ENCODE measurements at regions not wholly inside any gene's neighbourhood (a gene's known extent, or its start where the extent isn't known, plus 50 kb on each side); places are given as distances from the start of the nearest gene placed in this dataset.

- intact Hi-C loops (cut with micrococcal nuclease), result no loop called here
- peaks cover 17% of the 10 kb centered on the region for H3K4me1 Mint-ChIP-seq (ENCODE audit: low read depth)
- H3K36me3 Mint-ChIP-seq (ENCODE audit: low read depth), result no peaks in the 10 kb centered on the region
- H3K27ac Mint-ChIP-seq, result no peak overlapping the region
- H3K4me3 Mint-ChIP-seq, result peak overlapping the region; percentile 64
- H3K27me3 Mint-ChIP-seq, result peaks cover 63% of the 10 kb centered on the region
- H3K9me3 Mint-ChIP-seq, result no peaks in the 10 kb centered on the region
Observed at GRCh38 chr12:30823156-30823699, 68.5 kb upstream of the CAPRIN2 start.

- H3K27me3 Mint-ChIP-seq, result peaks cover 63% of the 10 kb centered on the region
- no peaks in the 10 kb centered on the region for H3K9me3 Mint-ChIP-seq
- H3K4me3 Mint-ChIP-seq, result peak overlapping the region; percentile 64
- intact Hi-C loops (cut with micrococcal nuclease), result no loop called here
- peaks cover 17% of the 10 kb centered on the region for H3K4me1 Mint-ChIP-seq (ENCODE audit: low read depth)
- no peak overlapping the region for H3K27ac Mint-ChIP-seq
- no peaks in the 10 kb centered on the region for H3K36me3 Mint-ChIP-seq (ENCODE audit: low read depth)
Observed at GRCh38 chr12:30822385-30823155, 67.8 kb upstream of the CAPRIN2 start.

GRCh38 chr12:30820406-30820946 is 65.7 kb upstream of the CAPRIN2 start:
- H3K36me3 Mint-ChIP-seq (ENCODE audit: low read depth), result no peaks in the 10 kb centered on the region
- peaks cover 17% of the 10 kb centered on the region for H3K4me1 Mint-ChIP-seq (ENCODE audit: low read depth)
- H3K4me3 Mint-ChIP-seq, result no peak overlapping the region
- H3K9me3 Mint-ChIP-seq, result no peaks in the 10 kb centered on the region
- H3K27me3 Mint-ChIP-seq, result peaks cover 61% of the 10 kb centered on the region
- no peak overlapping the region for H3K27ac Mint-ChIP-seq
- intact Hi-C loops (cut with micrococcal nuclease), result no loop called here

GRCh38 chr12:30818562-30818961 is 63.8 kb upstream of the CAPRIN2 start:
- H3K36me3 Mint-ChIP-seq (ENCODE audit: low read depth), result no peaks in the 10 kb centered on the region
- H3K27me3 Mint-ChIP-seq, result peaks cover 44% of the 10 kb centered on the region
- no peak overlapping the region for H3K27ac Mint-ChIP-seq
- H3K9me3 Mint-ChIP-seq, result no peaks in the 10 kb centered on the region
- peaks cover 16% of the 10 kb centered on the region for H3K4me1 Mint-ChIP-seq (ENCODE audit: low read depth)
- no peak overlapping the region for H3K4me3 Mint-ChIP-seq
- intact Hi-C loops (cut with micrococcal nuclease), result no loop called here

- H3K36me3 Mint-ChIP-seq (ENCODE audit: low read depth), result no peaks in the 10 kb centered on the region
- H3K27me3 Mint-ChIP-seq, result peaks cover 27% of the 10 kb centered on the region
Observed at GRCh38 chr12:30816742-30817465, 62.2 kb upstream of the CAPRIN2 start.

GRCh38 chr12:30814295-30814655 is 59.5 kb upstream of the CAPRIN2 start:
- H3K4me3 Mint-ChIP-seq, result no peak overlapping the region
- no peaks in the 10 kb centered on the region for H3K36me3 Mint-ChIP-seq (ENCODE audit: low read depth)
- H3K9me3 Mint-ChIP-seq, result no peaks in the 10 kb centered on the region
- intact Hi-C loops (cut with micrococcal nuclease), result no loop called here
- H3K27me3 Mint-ChIP-seq, result peaks cover 9% of the 10 kb centered on the region
- H3K4me1 Mint-ChIP-seq (ENCODE audit: low read depth), result no peaks in the 10 kb centered on the region
- H3K27ac Mint-ChIP-seq, result no peak overlapping the region

More at GRCh38 chr12:30816742-30817465, 62.2 kb upstream of the CAPRIN2 start:
- no peaks in the 10 kb centered on the region for H3K9me3 Mint-ChIP-seq
- H3K27ac Mint-ChIP-seq, result no peak overlapping the region
- intact Hi-C loops (cut with micrococcal nuclease), result no loop called here
- H3K4me1 Mint-ChIP-seq (ENCODE audit: low read depth), result peaks cover 2% of the 10 kb centered on the region
- H3K4me3 Mint-ChIP-seq, result no peak overlapping the region

- Mint-ChIP-seq H3K4me3 (no peak overlapping the region), H3K36me3 (ENCODE audit: low read depth) (no peaks in the 10 kb centered on the region), H3K27ac (no peak overlapping the region), H3K4me1 (ENCODE audit: low read depth) (no peaks in the 10 kb centered on the region), H3K9me3 (no peaks in the 10 kb centered on the region), H3K27me3 (peaks cover 7% of the 10 kb centered on the region)
- intact Hi-C loops (cut with micrococcal nuclease), result no loop called here
Observed at GRCh38 chr12:30813525-30814294, 59.0 kb upstream of the CAPRIN2 start.

- Mint-ChIP-seq H3K4me3 (no peak overlapping the region), H3K36me3 (ENCODE audit: low read depth) (no peaks in the 10 kb centered on the region), H3K4me1 (ENCODE audit: low read depth) (no peaks in the 10 kb centered on the region), H3K27ac (no peak overlapping the region), H3K27me3 (peaks cover 6% of the 10 kb centered on the region), H3K9me3 (no peaks in the 10 kb centered on the region)
- intact Hi-C loops (cut with micrococcal nuclease), result no loop called here
Observed at GRCh38 chr12:30811966-30812365, 57.2 kb upstream of the CAPRIN2 start.

- H3K4me1 Mint-ChIP-seq (ENCODE audit: low read depth), result no peaks in the 10 kb centered on the region
- peaks cover 6% of the 10 kb centered on the region for H3K27me3 Mint-ChIP-seq
- H3K9me3 Mint-ChIP-seq, result no peaks in the 10 kb centered on the region
- no peak overlapping the region for H3K4me3 Mint-ChIP-seq
- H3K36me3 Mint-ChIP-seq (ENCODE audit: low read depth), result no peaks in the 10 kb centered on the region
- H3K27ac Mint-ChIP-seq, result no peak overlapping the region
- intact Hi-C loops (cut with micrococcal nuclease), result no loop called here
Observed at GRCh38 chr12:30810918-30811317, 56.2 kb upstream of the CAPRIN2 start.

GRCh38 chr12:30807695-30808034 is 52.9 kb upstream of the CAPRIN2 start:
- intact Hi-C loops (cut with micrococcal nuclease), result loop anchor here (1.0 kb wide), 2 partner anchors 1255 to 1288 kb away; no protein-coding TSS in a partner anchor
- H3K4me3 Mint-ChIP-seq, result no peak overlapping the region
- H3K4me1 Mint-ChIP-seq (ENCODE audit: low read depth), result peaks cover 7% of the 10 kb centered on the region
- no peak overlapping the region for H3K27ac Mint-ChIP-seq
- peaks cover 8% of the 10 kb centered on the region for H3K27me3 Mint-ChIP-seq
- H3K9me3 Mint-ChIP-seq, result peaks cover 8% of the 10 kb centered on the region
- H3K36me3 Mint-ChIP-seq (ENCODE audit: low read depth), result no peaks in the 10 kb centered on the region

- Mint-ChIP-seq H3K4me1 (ENCODE audit: low read depth) (peaks cover 7% of the 10 kb centered on the region), H3K36me3 (ENCODE audit: low read depth) (no peaks in the 10 kb centered on the region), H3K4me3 (no peak overlapping the region), H3K27ac (no peak overlapping the region), H3K9me3 (peaks cover 8% of the 10 kb centered on the region), H3K27me3 (peaks cover 8% of the 10 kb centered on the region)
- intact Hi-C loops (cut with micrococcal nuclease), result loop anchor here (1.0 kb wide), 2 partner anchors 1255 to 1288 kb away; no protein-coding TSS in a partner anchor
Observed at GRCh38 chr12:30806989-30807694, 52.4 kb upstream of the CAPRIN2 start.

- intact Hi-C loops (cut with micrococcal nuclease), result no loop called here
- Mint-ChIP-seq H3K27me3 (peaks cover 6% of the 10 kb centered on the region), H3K4me1 (ENCODE audit: low read depth) (peaks cover 7% of the 10 kb centered on the region), H3K36me3 (ENCODE audit: low read depth) (no peaks in the 10 kb centered on the region), H3K9me3 (peaks cover 8% of the 10 kb centered on the region), H3K27ac (no peak overlapping the region), H3K4me3 (no peak overlapping the region)
Observed at GRCh38 chr12:30805959-30806358, 51.2 kb upstream of the CAPRIN2 start.
